SK-N-SH (cell line): ENCODE measurements at regions not wholly inside any gene's neighbourhood (a gene's known extent, or its start where the extent isn't known, plus 50 kb on each side); places are given as distances from the start of the nearest gene placed in this dataset.

Experiments
- CTCF ChIA-PET: fragments of 300-600, 350-600 bp; formaldehyde crosslinking; extraction: SDS; loops from one replicate; lab custom pipeline; 2021; lab: Yijun Ruan, JAX
- POLR2A ChIA-PET: fragments of 350-600 bp; sonication (Branson Sonifier 250); formaldehyde crosslinking; extraction: SDS; loops from one replicate; lab custom pipeline; 2020; ENCODE audit warnings: antibody characterized with exemption, inconsistent platforms; lab: Yijun Ruan, JAX
- DNase-seq: peaks from one replicate; pipeline ENCODE4 v3.0.0; 2012
- H2AFZ ChIP-seq: fragments of 200-600 bp; sonication (generic); 2 replicates; pipeline ENCODE4 v1.8.1; 2016; ENCODE audit warnings: antibody characterized with exemption, mild to moderate bottlenecking, low read depth
- H3F3A ChIP-seq: fragments of 200-600 bp; sonication (generic); replicated peaks from 2 replicates; pipeline ENCODE3; 2016; ENCODE audit warnings: antibody characterized with exemption, mild to moderate bottlenecking; ENCODE audit not compliant: insufficient read depth
- H3K27ac ChIP-seq, 2 experiments: fragments of 200-500 bp in 1 of 2; fragments of 200-600 bp in 1 of 2; sonication (Bioruptor generic) in 1 of 2; sonication (generic), shearing (Covaris generic) in 1 of 2; 2 replicates each; pipeline versions ENCODE4 v1.5.1 to v1.6.1; 2014 to 2016; ENCODE audit warnings: low read depth in 2 of 2, inconsistent platforms in 1 of 2, low read length in 1 of 2, mild to moderate bottlenecking in 1 of 2, mixed read lengths in 1 of 2
- H3K27me3 ChIP-seq: fragments of 200-600 bp; sonication (generic), shearing (Covaris generic); 2 replicates; pipeline ENCODE4 v1.6.1; 2016; ENCODE audit warnings: mixed run types; ENCODE audit not compliant: insufficient read depth
- H3K36me3 ChIP-seq, 2 experiments: fragments of 200-500 bp in 1 of 2; fragments of 200-600 bp in 1 of 2; sonication (Bioruptor generic) in 1 of 2; sonication (generic) in 1 of 2; replicated peaks in 1 of 2; 2 replicates each; pipeline versions ENCODE3 to v1.5.1; 2014 to 2016; ENCODE audit warnings: low read length in 1 of 2, mild to moderate bottlenecking in 1 of 2; ENCODE audit not compliant: insufficient read depth in 2 of 2, control insufficient read depth in 1 of 2
- H3K4me1 ChIP-seq, 2 experiments: fragments of 200-500 bp in 1 of 2; fragments of 200-600 bp in 1 of 2; sonication (Bioruptor generic) in 1 of 2; sonication (generic), shearing (Covaris generic) in 1 of 2; 2 replicates each; pipeline versions ENCODE4 v1.5.1 to v1.6.1; 2014 to 2016; ENCODE audit warnings: low read depth in 1 of 2, low read length in 1 of 2, mixed run types in 1 of 2; ENCODE audit not compliant: insufficient read depth in 2 of 2, control insufficient read depth in 1 of 2
- H3K4me2 ChIP-seq: fragments of 200-600 bp; sonication (generic), shearing (Covaris generic); 2 replicates; pipeline ENCODE4 v1.6.1; 2017; ENCODE audit warnings: mixed run types
- H3K4me3 ChIP-seq, 2 experiments: fragments of 200-500 bp in 1 of 2; fragments of 200-600 bp in 1 of 2; sonication (Bioruptor generic) in 1 of 2; sonication (generic), shearing (Covaris generic) in 1 of 2; 2 replicates each; pipeline versions ENCODE4 v1.5.1 to v1.8.1; 2014 to 2016; ENCODE audit warnings: low read depth in 2 of 2, inconsistent platforms in 1 of 2, low read length in 1 of 2, mild to moderate bottlenecking in 1 of 2, mixed read lengths in 1 of 2, moderate library complexity in 1 of 2
- H3K79me2 ChIP-seq: fragments of 200-600 bp; sonication (generic); 2 replicates; pipeline ENCODE4 v1.8.1; 2017; ENCODE audit warnings: mild to moderate bottlenecking; ENCODE audit not compliant: insufficient read depth
- H3K9ac ChIP-seq: fragments of 200-600 bp; sonication (generic); 2 replicates; pipeline ENCODE4 v1.6.1; 2017; ENCODE audit warnings: mixed run types
- H3K9me2 ChIP-seq: fragments of 200-600 bp; sonication (generic); 2 replicates; pipeline ENCODE4 v1.6.1; 2017; ENCODE audit warnings: mixed run types
- H3K9me3 ChIP-seq: fragments of 200-600 bp; sonication (generic); 2 replicates; pipeline ENCODE4 v1.6.1; 2017; ENCODE audit warnings: mixed run types, mild to moderate bottlenecking, moderate library complexity
- H4K20me1 ChIP-seq: fragments of 200-600 bp; sonication (generic); 2 replicates; pipeline ENCODE4 v1.6.1; 2017; ENCODE audit warnings: mild to moderate bottlenecking, mixed run types; ENCODE audit not compliant: insufficient read depth
- EP300 ChIP-seq, 2 experiments: IDR thresholded peaks; 2 replicates each; pipeline versions ENCODE4 v1.4.0 to v1.6.1; 2012; ENCODE audit warnings: borderline replicate concordance in 1 of 2, low read depth in 1 of 2, low read length in 1 of 2
- EZH2phosphoT487 ChIP-seq: fragments of 200-600 bp; sonication (generic); IDR thresholded peaks from 2 replicates; pipeline ENCODE4 v1.6.1; 2017; ENCODE audit warnings: low read depth, mixed run types, mild to moderate bottlenecking, antibody characterized with exemption, moderate library complexity, borderline replicate concordance
- FOSL2 ChIP-seq: IDR thresholded peaks from 2 replicates; pipeline ENCODE4 v1.4.0; 2012; ENCODE audit warnings: low read depth, mild to moderate bottlenecking, moderate library complexity, borderline replicate concordance
- GABPA ChIP-seq: IDR thresholded peaks from 2 replicates; pipeline ENCODE4 v1.4.0; 2012; ENCODE audit warnings: low read depth, mild to moderate bottlenecking
- GATA2 ChIP-seq: sonication (generic); formaldehyde crosslinking; IDR thresholded peaks from 2 replicates; pipeline ENCODE4 v1.5.0; 2020; ENCODE audit warnings: mild to moderate bottlenecking, missing genetic modification reagents
- JUND ChIP-seq: IDR thresholded peaks from 2 replicates; pipeline ENCODE4 v1.4.0; 2012
- MAX ChIP-seq: IDR thresholded peaks from 2 replicates; pipeline ENCODE4 v1.4.0; 2012; ENCODE audit warnings: low read depth
- MXI1 ChIP-seq: IDR thresholded peaks from 2 replicates; pipeline ENCODE4 v1.6.1; 2012; ENCODE audit warnings: mild to moderate bottlenecking, low read depth, low read length, improper control_type of control experiment
- NFIC ChIP-seq: IDR thresholded peaks from 2 replicates; pipeline ENCODE4 v1.4.0; 2012; ENCODE audit warnings: borderline replicate concordance
- POLR2AphosphoS5 ChIP-seq: IDR thresholded peaks from 2 replicates; pipeline ENCODE4 v1.6.1; 2012; ENCODE audit warnings: low read depth, low read length
- RAD21 ChIP-seq: IDR thresholded peaks from 2 replicates; pipeline ENCODE4 v1.6.1; 2012; ENCODE audit warnings: mild to moderate bottlenecking, low read length
- RFX5 ChIP-seq: IDR thresholded peaks from 2 replicates; pipeline ENCODE4 v1.6.1; 2012; ENCODE audit warnings: mild to moderate bottlenecking, improper control_type of control experiment, low read length
- SIN3A ChIP-seq: IDR thresholded peaks from 2 replicates; pipeline ENCODE4 v1.6.1; 2012; ENCODE audit warnings: low read depth, mild to moderate bottlenecking, low read length, moderate library complexity, borderline replicate concordance
- TAF1 ChIP-seq: IDR thresholded peaks from 2 replicates; pipeline ENCODE4 v1.6.1; 2012; ENCODE audit warnings: low read depth, mild to moderate bottlenecking, low read length, moderate library complexity, borderline replicate concordance
- TCF12 ChIP-seq: IDR thresholded peaks from 2 replicates; pipeline ENCODE4 v1.4.0; 2012
- USF2 ChIP-seq: fragments of 150-350 bp; IDR thresholded peaks from 2 replicates; pipeline ENCODE4 v1.6.1; 2017; ENCODE audit warnings: antibody characterized with exemption, low read length, low read depth, borderline replicate concordance
- WGBS: methylation state at CpG from one replicate; pipeline ENCODE4 v1.1.6; 2017; ENCODE audit warnings: low lambda C conversion rate; 5-methylcytosine and 5-hydroxymethylcytosine counted together
- TF ChIP-seq, protein P1 (sequence below): IDR thresholded peaks from 2 replicates; pipeline ENCODE4; 2012
- TF ChIP-seq, protein P2 (sequence below): IDR thresholded peaks from 2 replicates; pipeline ENCODE4 v1.4.0; 2012; ENCODE audit warnings: low read depth, borderline replicate concordance
- TF ChIP-seq, protein P3 (sequence below): IDR thresholded peaks from 2 replicates; pipeline ENCODE4 v1.4.0; 2012; ENCODE audit warnings: low read depth, borderline replicate concordance

DNA sequence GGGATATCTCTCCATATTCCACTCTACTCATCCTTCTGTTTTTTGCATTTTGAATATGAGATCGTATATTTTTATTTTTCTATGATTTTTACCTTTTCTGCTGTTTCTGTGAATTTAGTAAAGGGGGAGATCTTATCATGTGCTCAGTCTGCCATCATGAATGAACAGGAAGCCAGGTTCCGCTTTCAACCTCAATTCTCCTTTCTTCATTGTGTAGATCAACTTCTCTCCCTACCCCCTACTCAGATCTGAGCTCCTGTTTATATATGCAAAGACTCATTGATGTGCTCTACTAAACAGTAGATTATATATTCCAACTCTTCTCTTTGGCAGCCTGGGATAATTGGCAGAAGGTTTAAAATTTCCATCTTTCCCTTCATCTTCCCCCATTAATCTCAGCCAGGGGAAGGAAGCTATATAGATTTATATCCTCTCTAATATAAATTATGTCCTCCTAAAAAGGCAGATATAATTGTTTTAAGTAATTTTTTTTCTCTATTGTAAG, 336.7 kb upstream of the PLET1 start:
- Histone ChIP-seq H2AFZ (no peak overlapping the region), H3K4me1 (no peaks in the 10 kb centered on the region; a peak in 2 of 4 replicates), H3K36me3 (no peaks in the 10 kb centered on the region), H3K9me2 (no peaks in the 10 kb centered on the region), H3K79me2 (no peaks in the 10 kb centered on the region), H4K20me1 (no peaks in the 10 kb centered on the region), H3K4me3 (no peak overlapping the region), H3K27ac (no peak overlapping the region), H3K9ac (no peak overlapping the region), H3K4me2 (no peak overlapping the region), H3K27me3 (no peaks in the 10 kb centered on the region), H3F3A (no peaks in the 10 kb centered on the region), H3K9me3 (no peaks in the 10 kb centered on the region)
- 93% methylated on average over 2 of the region's 2 CpGs for WGBS
- DNase-seq = no peak
- ChIA-PET CTCF (interaction anchor here (3.1 kb wide), 1 partner anchor 9 kb away, joined by 9 read pairs; no protein-coding TSS in a partner anchor), POLR2A (no interaction called here)
- no peak for TF ChIP-seq TCF12
- no peak for TF ChIP-seq RFX5
- no peak for TF ChIP-seq SIN3A
- TF ChIP-seq TAF1 = no peak
- no peak for TF ChIP-seq GATA2
- no peak for TF ChIP-seq EZH2phosphoT487
- TF ChIP-seq JUND = no peak
- TF ChIP-seq, protein P1, sequence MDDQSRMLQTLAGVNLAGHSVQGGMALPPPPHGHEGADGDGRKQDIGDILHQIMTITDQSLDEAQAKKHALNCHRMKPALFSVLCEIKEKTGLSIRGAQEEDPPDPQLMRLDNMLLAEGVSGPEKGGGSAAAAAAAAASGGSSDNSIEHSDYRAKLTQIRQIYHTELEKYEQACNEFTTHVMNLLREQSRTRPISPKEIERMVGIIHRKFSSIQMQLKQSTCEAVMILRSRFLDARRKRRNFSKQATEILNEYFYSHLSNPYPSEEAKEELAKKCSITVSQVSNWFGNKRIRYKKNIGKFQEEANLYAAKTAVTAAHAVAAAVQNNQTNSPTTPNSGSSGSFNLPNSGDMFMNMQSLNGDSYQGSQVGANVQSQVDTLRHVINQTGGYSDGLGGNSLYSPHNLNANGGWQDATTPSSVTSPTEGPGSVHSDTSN = no peak
- no peak for TF ChIP-seq FOSL2
- no peak for TF ChIP-seq USF2
- TF ChIP-seq, protein P2, sequence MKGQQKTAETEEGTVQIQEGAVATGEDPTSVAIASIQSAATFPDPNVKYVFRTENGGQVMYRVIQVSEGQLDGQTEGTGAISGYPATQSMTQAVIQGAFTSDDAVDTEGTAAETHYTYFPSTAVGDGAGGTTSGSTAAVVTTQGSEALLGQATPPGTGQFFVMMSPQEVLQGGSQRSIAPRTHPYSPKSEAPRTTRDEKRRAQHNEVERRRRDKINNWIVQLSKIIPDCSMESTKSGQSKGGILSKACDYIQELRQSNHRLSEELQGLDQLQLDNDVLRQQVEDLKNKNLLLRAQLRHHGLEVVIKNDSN = no peak
- TF ChIP-seq POLR2AphosphoS5 = no peak
- no peak for TF ChIP-seq MAX
- TF ChIP-seq RAD21 = no peak

- H3K4me3 ChIP-seq = no peak overlapping the region
- CTCF ChIA-PET = interaction anchor here (1.2 to 1.3 kb wide), 2 partner anchors 12 to 690 kb away, joined by 3 to 6 read pairs; no protein-coding TSS in a partner anchor
- no peak for TF ChIP-seq FOSL2
- TF ChIP-seq, protein P1 = no peak
- TF ChIP-seq USF2 = no peak
- no peak for TF ChIP-seq EP300 (IDR thresholded peaks at IDR 0.05; ENCODE audit: borderline replicate concordance in 1 of 2, low read depth in 1 of 2, low read length in 1 of 2)
- no peak for TF ChIP-seq MXI1
- TF ChIP-seq GABPA = no peak
- TF ChIP-seq, protein P3, sequence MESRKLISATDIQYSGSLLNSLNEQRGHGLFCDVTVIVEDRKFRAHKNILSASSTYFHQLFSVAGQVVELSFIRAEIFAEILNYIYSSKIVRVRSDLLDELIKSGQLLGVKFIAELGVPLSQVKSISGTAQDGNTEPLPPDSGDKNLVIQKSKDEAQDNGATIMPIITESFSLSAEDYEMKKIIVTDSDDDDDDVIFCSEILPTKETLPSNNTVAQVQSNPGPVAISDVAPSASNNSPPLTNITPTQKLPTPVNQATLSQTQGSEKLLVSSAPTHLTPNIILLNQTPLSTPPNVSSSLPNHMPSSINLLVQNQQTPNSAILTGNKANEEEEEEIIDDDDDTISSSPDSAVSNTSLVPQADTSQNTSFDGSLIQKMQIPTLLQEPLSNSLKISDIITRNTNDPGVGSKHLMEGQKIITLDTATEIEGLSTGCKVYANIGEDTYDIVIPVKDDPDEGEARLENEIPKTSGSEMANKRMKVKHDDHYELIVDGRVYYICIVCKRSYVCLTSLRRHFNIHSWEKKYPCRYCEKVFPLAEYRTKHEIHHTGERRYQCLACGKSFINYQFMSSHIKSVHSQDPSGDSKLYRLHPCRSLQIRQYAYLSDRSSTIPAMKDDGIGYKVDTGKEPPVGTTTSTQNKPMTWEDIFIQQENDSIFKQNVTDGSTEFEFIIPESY = no peak
- TF ChIP-seq TAF1 = no peak
- no peak for TF ChIP-seq POLR2AphosphoS5
- no peak for TF ChIP-seq NFIC
These were observed 338.6 kb upstream of the PLET1 start for GRCh38 chr11:112599265-112599664.

More at GRCh38 chr11:112599265-112599664, 338.6 kb upstream of the PLET1 start:
- Histone ChIP-seq H3K4me1 (no peaks in the 10 kb centered on the region; a peak in 3 of 4 replicates), H3K27me3 (no peaks in the 10 kb centered on the region), H4K20me1 (no peaks in the 10 kb centered on the region), H3K9me2 (no peaks in the 10 kb centered on the region), H3K9ac (no peak overlapping the region), H3F3A (no peaks in the 10 kb centered on the region), H3K36me3 (no peaks in the 10 kb centered on the region), H3K4me2 (no peak overlapping the region), H3K79me2 (no peaks in the 10 kb centered on the region), H2AFZ (no peak overlapping the region), H3K9me3 (no peaks in the 10 kb centered on the region), H3K27ac (no peak overlapping the region)
- DNase-seq = no peak
- POLR2A ChIA-PET = no interaction called here
